ENCODE measurements at regions not wholly inside any gene's neighbourhood (a gene's known extent, or its start where the extent isn't known, plus 50 kb on each side); places are given as distances from the start of the nearest gene placed in this dataset.

GRCh38 chr2:76159042-76159648, 448.4 kb upstream of the GCFC2 start:
- TF ChIP-seq, protein P1, sequence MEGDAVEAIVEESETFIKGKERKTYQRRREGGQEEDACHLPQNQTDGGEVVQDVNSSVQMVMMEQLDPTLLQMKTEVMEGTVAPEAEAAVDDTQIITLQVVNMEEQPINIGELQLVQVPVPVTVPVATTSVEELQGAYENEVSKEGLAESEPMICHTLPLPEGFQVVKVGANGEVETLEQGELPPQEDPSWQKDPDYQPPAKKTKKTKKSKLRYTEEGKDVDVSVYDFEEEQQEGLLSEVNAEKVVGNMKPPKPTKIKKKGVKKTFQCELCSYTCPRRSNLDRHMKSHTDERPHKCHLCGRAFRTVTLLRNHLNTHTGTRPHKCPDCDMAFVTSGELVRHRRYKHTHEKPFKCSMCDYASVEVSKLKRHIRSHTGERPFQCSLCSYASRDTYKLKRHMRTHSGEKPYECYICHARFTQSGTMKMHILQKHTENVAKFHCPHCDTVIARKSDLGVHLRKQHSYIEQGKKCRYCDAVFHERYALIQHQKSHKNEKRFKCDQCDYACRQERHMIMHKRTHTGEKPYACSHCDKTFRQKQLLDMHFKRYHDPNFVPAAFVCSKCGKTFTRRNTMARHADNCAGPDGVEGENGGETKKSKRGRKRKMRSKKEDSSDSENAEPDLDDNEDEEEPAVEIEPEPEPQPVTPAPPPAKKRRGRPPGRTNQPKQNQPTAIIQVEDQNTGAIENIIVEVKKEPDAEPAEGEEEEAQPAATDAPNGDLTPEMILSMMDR (conservative IDR thresholded peaks at IDR 0.05; ENCODE audit: low read depth, low read length): no peak
- TF ChIP-seq EZH2phosphoT487 (IDR thresholded peaks at IDR 0.05; ENCODE audit: borderline replicate concordance, low read length): no peak
